Neuronal stem cell (in vitro differentiated cells): ENCODE measurements at regions not wholly inside any gene's neighbourhood (a gene's known extent, or its start where the extent isn't known, plus 50 kb on each side); places are given as distances from the start of the nearest gene placed in this dataset.

Source experiments
- DNase-seq: peaks from one replicate; pipeline ENCODE4 v3.0.0-alpha.2; 2013; ENCODE audit warnings: low spot score
- H2AFZ ChIP-seq: one replicate; pipeline ENCODE4 v1.6.1; 2013; ENCODE audit warnings: mild to moderate bottlenecking, low read length, inconsistent platforms
- H2AK5ac ChIP-seq: 2 replicates; pipeline ENCODE4 v1.6.1; 2013; ENCODE audit warnings: low read depth, mild to moderate bottlenecking, inconsistent platforms, low read length, moderate library complexity, mixed read lengths
- H2BK120ac ChIP-seq: 2 replicates; pipeline ENCODE4 v1.6.1; 2013; ENCODE audit warnings: low read depth, mild to moderate bottlenecking, inconsistent platforms, low read length, moderate library complexity, mixed read lengths
- H2BK12ac ChIP-seq: one replicate; pipeline ENCODE4 v1.6.1; 2013; ENCODE audit warnings: low read length, inconsistent platforms
- H2BK15ac ChIP-seq: 2 replicates; pipeline ENCODE4 v1.6.1; 2013; ENCODE audit warnings: mild to moderate bottlenecking, low read length, inconsistent platforms, mixed read lengths
- H2BK5ac ChIP-seq: one replicate; pipeline ENCODE4 v1.6.1; 2013; ENCODE audit warnings: inconsistent platforms, mild to moderate bottlenecking, low read length, moderate library complexity
- H3K14ac ChIP-seq: one replicate; pipeline ENCODE4 v1.6.1; 2013; ENCODE audit warnings: low read length, inconsistent platforms
- H3K18ac ChIP-seq: 2 replicates; pipeline ENCODE4 v1.6.1; 2013; ENCODE audit warnings: low read length, inconsistent platforms
- H3K23ac ChIP-seq: 2 replicates; pipeline ENCODE4 v1.6.1; 2013; ENCODE audit warnings: low read depth, mild to moderate bottlenecking, mixed read lengths, low read length, inconsistent platforms; ENCODE audit not compliant: poor library complexity
- H3K27ac ChIP-seq: replicated peaks from 3 replicates; pipeline ENCODE4 v1.5.1; 2013; ENCODE audit warnings: low read length, inconsistent platforms
- H3K27me3 ChIP-seq, 3 experiments: 2 replicates each; pipeline ENCODE4 v1.6.1; 2013; ENCODE audit warnings: low read length in 3 of 3, mild to moderate bottlenecking in 2 of 3, inconsistent platforms in 1 of 3, low read depth in 1 of 3, mixed read lengths in 1 of 3, moderate library complexity in 1 of 3; ENCODE audit not compliant: control insufficient read depth in 3 of 3, insufficient read depth in 3 of 3
- H3K36me3 ChIP-seq, 2 donors: replicated peaks in 1 of 2; 2 replicates each; pipeline ENCODE4 v1.6.1; 2013; ENCODE audit warnings: low read length in 2 of 2; ENCODE audit not compliant: control insufficient read depth in 2 of 2, insufficient read depth in 2 of 2
- H3K4ac ChIP-seq: 2 replicates; pipeline ENCODE4 v1.6.1; 2013; ENCODE audit warnings: inconsistent platforms, mild to moderate bottlenecking, low read length, moderate library complexity
- H3K4me1 ChIP-seq, 2 donors: 1 replicate in 1 of 2; 2 replicates in 1 of 2; pipeline ENCODE4 v1.6.1; 2013; ENCODE audit warnings: low read length in 2 of 2, low read depth in 1 of 2; ENCODE audit not compliant: control insufficient read depth in 2 of 2, insufficient read depth in 1 of 2
- H3K4me2 ChIP-seq: one replicate; pipeline ENCODE4 v1.6.1; 2013; ENCODE audit warnings: mild to moderate bottlenecking, low read length, inconsistent platforms; ENCODE audit not compliant: insufficient read depth, poor library complexity, severe bottlenecking
- H3K4me3 ChIP-seq, 2 donors: 2 replicates each; pipeline ENCODE4 v1.5.1; 2013; ENCODE audit warnings: low read length in 2 of 2, mild to moderate bottlenecking in 2 of 2, inconsistent platforms in 1 of 2, moderate library complexity in 1 of 2
- H3K79me1 ChIP-seq: one replicate; pipeline ENCODE4 v1.6.1; 2013; ENCODE audit warnings: low read depth, mild to moderate bottlenecking, inconsistent platforms, low read length, moderate library complexity
- H3K9ac ChIP-seq: one replicate; pipeline ENCODE4 v1.6.1; 2013; ENCODE audit warnings: mild to moderate bottlenecking, low read depth, low read length, inconsistent platforms; ENCODE audit not compliant: poor library complexity
- H3K9me3 ChIP-seq, 2 donors: replicated peaks in 1 of 2; 2 replicates each; pipeline versions ENCODE3 to v1.6.1; 2013; ENCODE audit warnings: low read length in 2 of 2, mild to moderate bottlenecking in 2 of 2, inconsistent platforms in 1 of 2, low read depth in 1 of 2, mixed read lengths in 1 of 2, moderate library complexity in 1 of 2; ENCODE audit not compliant: control insufficient read depth in 2 of 2, insufficient read depth in 1 of 2
- H4K8ac ChIP-seq: one replicate; pipeline ENCODE4 v1.6.1; 2013; ENCODE audit warnings: low read depth, mild to moderate bottlenecking, inconsistent platforms, low read length, moderate library complexity
- H4K91ac ChIP-seq: one replicate; pipeline ENCODE4 v1.6.1; 2013; ENCODE audit warnings: low read length, low read depth, mild to moderate bottlenecking, inconsistent platforms; ENCODE audit not compliant: poor library complexity
- WGBS, 2 donors: extraction: QIAGEN DNeasy Blood & Tissue Kit; methylation state at CpG; one replicate each; pipeline ENCODE4 v1.1.7; 2013; ENCODE audit warnings: missing lambda C conversion rate in 2 of 2, mixed read lengths in 1 of 2; ENCODE audit not compliant: insufficient read length in 2 of 2, insufficient replicate concordance in 1 of 2; ENCODE audit errors: extremely low coverage in 2 of 2; 5-methylcytosine and 5-hydroxymethylcytosine counted together

DNA sequence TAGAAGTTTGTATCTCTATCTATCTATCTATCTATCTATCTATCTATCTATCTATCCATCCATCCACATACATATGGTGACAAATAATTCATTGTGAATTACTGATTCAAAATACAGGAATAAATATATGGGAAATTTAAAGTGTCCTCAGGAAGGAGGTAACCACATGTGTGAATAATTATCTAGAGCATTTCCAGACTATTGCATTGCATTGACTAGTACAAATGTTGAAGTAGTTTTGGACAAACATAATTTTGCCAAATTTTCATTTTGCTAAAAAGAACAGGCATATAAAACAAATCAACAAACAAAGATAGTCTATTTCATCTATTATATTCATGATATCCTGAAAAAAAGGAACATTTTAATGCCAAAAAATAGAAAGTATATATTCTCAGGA is 192.7 kb downstream of the UTRN start:
- no peak overlapping the region for H3K4ac ChIP-seq
- H3K4me2 ChIP-seq = no peak overlapping the region
- H3K4me3 ChIP-seq = no peak overlapping the region
- H2BK12ac ChIP-seq = no peak overlapping the region
- H3K14ac ChIP-seq = no peak overlapping the region
- no peaks in the 10 kb centered on the region for H3K79me1 ChIP-seq
- no peaks in the 10 kb centered on the region for H3K9me3 ChIP-seq
- peaks cover 2 to 49% of the 10 kb centered on the region in 2 donors for H3K36me3 ChIP-seq
- H4K8ac ChIP-seq = no peak overlapping the region
- H2BK120ac ChIP-seq = no peak overlapping the region
- H3K18ac ChIP-seq = no peak overlapping the region
- no peaks in the 10 kb centered on the region for H3K4me1 ChIP-seq
- no peak overlapping the region for H4K91ac ChIP-seq
- no peak overlapping the region for H2BK5ac ChIP-seq
- no peak overlapping the region for H2BK15ac ChIP-seq
- H3K9ac ChIP-seq = no peak overlapping the region
- no peak overlapping the region for H3K27ac ChIP-seq
- H2AFZ ChIP-seq = no peak overlapping the region
- H3K23ac ChIP-seq = no peak overlapping the region
- H3K27me3 ChIP-seq = no peaks in the 10 kb centered on the region
- DNase-seq = no peak
- no peak overlapping the region for H2AK5ac ChIP-seq

DNA sequence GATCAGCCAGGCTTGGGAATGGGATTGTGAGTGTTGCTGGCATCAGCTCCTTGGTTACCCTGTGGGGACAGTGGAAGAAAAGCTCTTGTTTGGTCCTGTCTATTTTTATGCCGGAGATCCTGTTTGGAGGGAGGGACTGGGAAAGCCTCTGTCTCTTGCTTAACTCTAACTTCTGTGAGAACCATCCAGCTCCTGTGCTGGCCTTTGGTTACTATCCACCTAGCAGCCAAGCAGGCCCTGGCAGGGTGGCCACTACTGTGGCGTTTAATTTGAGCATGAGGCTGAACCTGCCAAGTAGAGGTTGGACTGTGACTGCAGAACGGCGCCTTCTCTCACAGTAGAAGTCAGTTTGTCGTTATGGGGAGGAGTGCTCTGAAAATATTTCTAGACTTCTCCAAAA is 193.3 kb downstream of the UTRN start:
- Histone ChIP-seq H3K9ac (no peak overlapping the region), H2BK15ac (no peak overlapping the region), H3K27ac (no peak overlapping the region), H2AK5ac (no peak overlapping the region), H3K4me2 (no peak overlapping the region), H3K36me3 (peaks cover 2 to 54% of the 10 kb centered on the region in 2 donors), H3K18ac (no peak overlapping the region), H2BK5ac (no peak overlapping the region), H3K4ac (no peak overlapping the region), H3K79me1 (no peaks in the 10 kb centered on the region), H2BK12ac (no peak overlapping the region), H2BK120ac (no peak overlapping the region), H3K27me3 (no peaks in the 10 kb centered on the region), H2AFZ (no peak overlapping the region), H4K8ac (no peak overlapping the region), H3K4me1 (no peaks in the 10 kb centered on the region), H4K91ac (no peak overlapping the region), H3K14ac (no peak overlapping the region), H3K9me3 (no peaks in the 10 kb centered on the region), H3K4me3 (no peak overlapping the region), H3K23ac (no peak overlapping the region)
- no peak for DNase-seq
- no CpG with 5 or more reads among the region's 5 CpGs for WGBS, 2 donors

DNA sequence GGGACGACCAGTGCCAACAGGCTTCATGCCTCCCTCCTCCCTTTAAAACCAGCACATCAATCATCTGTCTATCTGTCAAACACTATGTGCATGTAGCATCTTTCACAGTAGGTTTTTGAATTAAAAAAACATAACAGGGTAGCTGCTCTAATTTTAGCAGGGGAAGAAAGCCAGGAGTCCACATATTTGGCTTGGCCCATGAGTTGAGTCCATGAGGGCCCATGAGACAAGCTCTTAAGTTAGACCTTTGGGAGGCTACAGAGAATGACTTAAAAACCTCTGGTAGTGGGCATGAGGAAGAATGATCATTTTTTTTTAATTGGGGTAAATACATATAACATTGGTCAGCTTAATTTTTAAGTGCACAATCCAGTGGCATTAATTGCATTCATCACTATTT is 194.9 kb downstream of the UTRN start:
- no peaks in the 10 kb centered on the region for H3K4me1 ChIP-seq
- no peak overlapping the region for H2AK5ac ChIP-seq
- H4K8ac ChIP-seq = no peak overlapping the region
- H3K27me3 ChIP-seq = no peaks in the 10 kb centered on the region
- H3K4me2 ChIP-seq = no peak overlapping the region
- H3K27ac ChIP-seq = no peak overlapping the region
- no peak overlapping the region for H2BK12ac ChIP-seq
- no peak overlapping the region for H2BK120ac ChIP-seq
- no CpG with 5 or more reads among the region's 1 CpG for WGBS, 2 donors
- peaks cover 2 to 48% of the 10 kb centered on the region in 2 donors for H3K36me3 ChIP-seq
- no peak for DNase-seq
- no peaks in the 10 kb centered on the region for H3K9me3 ChIP-seq
- no peak overlapping the region for H3K23ac ChIP-seq
- no peak overlapping the region for H3K14ac ChIP-seq
- H2BK5ac ChIP-seq = no peak overlapping the region
- no peak overlapping the region for H2BK15ac ChIP-seq
- H3K18ac ChIP-seq = no peak overlapping the region
- no peaks in the 10 kb centered on the region for H3K79me1 ChIP-seq
- H3K9ac ChIP-seq = no peak overlapping the region
- H2AFZ ChIP-seq = no peak overlapping the region
- no peak overlapping the region for H3K4me3 ChIP-seq
- no peak overlapping the region for H3K4ac ChIP-seq
- no peak overlapping the region for H4K91ac ChIP-seq

DNA sequence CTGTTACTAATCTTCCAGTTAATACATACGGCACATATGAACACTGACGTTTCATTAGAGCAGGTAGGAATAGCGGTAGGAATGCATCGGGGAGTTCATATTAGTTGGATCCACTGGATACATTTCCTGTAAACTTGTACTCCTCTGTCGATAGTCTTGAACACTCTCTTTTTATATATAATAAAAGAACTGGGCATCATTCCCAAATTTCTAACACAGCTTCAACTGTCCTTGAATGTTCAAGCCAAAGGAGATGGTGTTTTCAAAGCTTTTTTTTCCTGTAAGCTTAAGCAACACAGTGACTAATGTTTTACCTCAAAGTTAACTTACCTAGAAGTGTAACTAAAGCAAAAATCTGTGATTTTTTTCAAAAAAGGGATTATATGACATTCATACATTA is 195.3 kb downstream of the UTRN start:
- Histone ChIP-seq H2BK12ac (no peak overlapping the region), H2BK15ac (no peak overlapping the region), H2BK5ac (no peak overlapping the region), H3K27ac (no peak overlapping the region), H3K79me1 (no peaks in the 10 kb centered on the region), H3K4ac (no peak overlapping the region), H3K4me1 (no peaks in the 10 kb centered on the region), H3K14ac (no peak overlapping the region), H2BK120ac (no peak overlapping the region), H3K23ac (no peak overlapping the region), H2AK5ac (no peak overlapping the region), H2AFZ (no peak overlapping the region), H4K8ac (no peak overlapping the region), H3K9me3 (no peaks in the 10 kb centered on the region), H3K18ac (no peak overlapping the region), H3K9ac (no peak overlapping the region), H3K36me3 (peaks cover 5 to 47% of the 10 kb centered on the region in 2 donors), H4K91ac (no peak overlapping the region), H3K4me3 (no peak overlapping the region), H3K27me3 (no peaks in the 10 kb centered on the region), H3K4me2 (no peak overlapping the region)
- no peak for DNase-seq
- WGBS, 2 donors = no CpG with 5 or more reads among the region's 5 CpGs
